Loucy (cell line): ENCODE measurements at regions not wholly inside any gene's neighbourhood (a gene's known extent, or its start where the extent isn't known, plus 50 kb on each side); places are given as distances from the start of the nearest gene placed in this dataset.

Experiments used
- H2AFZ ChIP-seq: fragments of 200-600 bp; sonication (generic); 2 replicates; pipeline ENCODE4 v1.6.0; 2016; ENCODE audit warnings: antibody characterized with exemption, mild to moderate bottlenecking, low read length, moderate library complexity
- H3F3A ChIP-seq: fragments of 200-600 bp; 2 replicates; pipeline ENCODE4 v1.6.0; 2016; ENCODE audit warnings: antibody characterized with exemption, low read depth, mild to moderate bottlenecking
- H3K27me3 ChIP-seq: fragments of 200-600 bp; sonication (generic); 2 replicates; pipeline ENCODE4 v1.6.1; 2014; ENCODE audit warnings: low read length, mild to moderate bottlenecking; ENCODE audit not compliant: insufficient read depth, poor library complexity, severe bottlenecking
- H3K36me3 ChIP-seq: fragments of 200-600 bp; sonication (generic); 2 replicates; pipeline ENCODE4 v1.6.1; 2016; ENCODE audit warnings: low read length; ENCODE audit not compliant: insufficient read depth
- H3K4me1 ChIP-seq: fragments of 200-600 bp; sonication (generic); 2 replicates; pipeline ENCODE4 v1.5.1; 2014; ENCODE audit warnings: low read length, mild to moderate bottlenecking; ENCODE audit not compliant: insufficient read depth, poor library complexity, severe bottlenecking
- H3K4me2 ChIP-seq: fragments of 200-600 bp; sonication (generic); 2 replicates; pipeline ENCODE4 v1.6.0; 2014; ENCODE audit warnings: antibody characterized with exemption, low read length, low read depth, mild to moderate bottlenecking; ENCODE audit not compliant: poor library complexity, severe bottlenecking
- H3K4me3 ChIP-seq: fragments of 200-600 bp; sonication (generic); 2 replicates; pipeline ENCODE4 v1.5.1; 2014; ENCODE audit warnings: low read length, mild to moderate bottlenecking, mixed read lengths; ENCODE audit not compliant: poor library complexity, severe bottlenecking
- H3K79me2 ChIP-seq: fragments of 200-600 bp; sonication (generic); 2 replicates; pipeline ENCODE4 v1.6.1; 2014; ENCODE audit warnings: low read length; ENCODE audit not compliant: insufficient read depth
- H3K9ac ChIP-seq: fragments of 200-600 bp; sonication (generic); 2 replicates; pipeline ENCODE4 v1.6.0; 2014; ENCODE audit warnings: mild to moderate bottlenecking, low read depth, low read length, moderate library complexity; ENCODE audit not compliant: poor library complexity, severe bottlenecking
- H3K9me2 ChIP-seq: fragments of 200-600 bp; sonication (generic); replicated peaks from 2 replicates; pipeline ENCODE4 v1.6.1; 2016; ENCODE audit warnings: low read depth, low read length, mixed read lengths
- H3K9me3 ChIP-seq: fragments of 200-600 bp; sonication (generic); 2 replicates; pipeline ENCODE4 v1.6.1; 2014; ENCODE audit warnings: mild to moderate bottlenecking, antibody characterized with exemption, low read length, low read depth; ENCODE audit not compliant: insufficient read depth
- H4K20me1 ChIP-seq: fragments of 200-600 bp; sonication (generic); 2 replicates; pipeline ENCODE4 v1.6.0; 2014; ENCODE audit warnings: antibody characterized with exemption, low read length, mild to moderate bottlenecking; ENCODE audit not compliant: insufficient read depth, poor library complexity, severe bottlenecking
- CTCF ChIP-seq: fragments of 200-600 bp; sonication (generic); conservative IDR thresholded peaks from 2 replicates; pipeline ENCODE4 v1.5.1; 2014; ENCODE audit warnings: mild to moderate bottlenecking, antibody characterized with exemption, low read length
- EZH2phosphoT487 ChIP-seq: fragments of 200-600 bp; IDR thresholded peaks from 2 replicates; pipeline ENCODE4 v1.6.1; 2018; ENCODE audit warnings: antibody characterized with exemption, mild to moderate bottlenecking, moderate library complexity, borderline replicate concordance

GRCh38 chr3:163632722-163633121 lies 1445.6 kb downstream of the SI start:
- Histone ChIP-seq H3F3A (no peaks in the 10 kb centered on the region), H2AFZ (no peak overlapping the region), H3K79me2 (no peaks in the 10 kb centered on the region)

GRCh38 chr3:163626753-163627152 lies 1451.5 kb downstream of the SI start:
- no peak for TF ChIP-seq EZH2phosphoT487
- TF ChIP-seq CTCF, result no peak
- Histone ChIP-seq H3K4me1 (no peaks in the 10 kb centered on the region), H3K4me2 (no peak overlapping the region), H3K79me2 (no peaks in the 10 kb centered on the region), H3K27me3 (no peaks in the 10 kb centered on the region), H3K36me3 (no peaks in the 10 kb centered on the region), H3K4me3 (no peak overlapping the region), H3K9ac (no peak overlapping the region), H3K9me2 (no peaks in the 10 kb centered on the region), H2AFZ (no peak overlapping the region), H4K20me1 (no peaks in the 10 kb centered on the region), H3F3A (no peaks in the 10 kb centered on the region), H3K9me3 (no peaks in the 10 kb centered on the region)

More at GRCh38 chr3:163632722-163633121, 1445.6 kb downstream of the SI start:
- Histone ChIP-seq H3K36me3 (no peaks in the 10 kb centered on the region), H3K4me3 (no peak overlapping the region), H4K20me1 (no peaks in the 10 kb centered on the region), H3K9ac (no peak overlapping the region), H3K4me1 (no peaks in the 10 kb centered on the region), H3K9me2 (no peaks in the 10 kb centered on the region), H3K4me2 (no peak overlapping the region), H3K9me3 (no peaks in the 10 kb centered on the region), H3K27me3 (no peaks in the 10 kb centered on the region)
- TF ChIP-seq EZH2phosphoT487, result no peak
- no peak for TF ChIP-seq CTCF

- Histone ChIP-seq H3K9me3 (no peaks in the 10 kb centered on the region), H4K20me1 (no peaks in the 10 kb centered on the region), H3K27me3 (no peaks in the 10 kb centered on the region), H3K4me2 (no peak overlapping the region), H3K79me2 (no peaks in the 10 kb centered on the region), H3F3A (no peaks in the 10 kb centered on the region), H3K9me2 (no peaks in the 10 kb centered on the region), H3K4me1 (no peaks in the 10 kb centered on the region), H3K4me3 (no peak overlapping the region), H3K36me3 (no peaks in the 10 kb centered on the region), H3K9ac (no peak overlapping the region), H2AFZ (no peak overlapping the region)
- TF ChIP-seq EZH2phosphoT487 (no peak), CTCF (no peak)
Observed at GRCh38 chr3:163622384-163622783, 1455.9 kb downstream of the SI start.
